Nephron progenitor cell (in vitro differentiated cells): ENCODE measurements at regions not wholly inside any gene's neighbourhood (a gene's known extent, or its start where the extent isn't known, plus 50 kb on each side); places are given as distances from the start of the nearest gene placed in this dataset.
"Not testable (repeated sequence)": the region's sequence is repeated elsewhere in the genome, so short reads cannot be mapped to it uniquely, and the experiment has no call there.

Source experiments
- DNase-seq: peaks from one replicate; pipeline ENCODE4 v3.0.0; 2021
- H3K27ac Mint-ChIP-seq: 2 replicates; pipeline ENCODE4 v1.8.0; 2021; ENCODE audit warnings: mild to moderate bottlenecking, moderate library complexity, mixed read lengths
- H3K27me3 Mint-ChIP-seq: 2 replicates; pipeline ENCODE4 v1.8.0; 2021; ENCODE audit warnings: mild to moderate bottlenecking, low read depth, mixed read lengths; ENCODE audit not compliant: poor library complexity
- H3K36me3 Mint-ChIP-seq: 2 replicates; pipeline ENCODE4 v1.8.0; 2021; ENCODE audit warnings: low read depth, mixed read lengths
- H3K4me1 Mint-ChIP-seq: 2 replicates; pipeline ENCODE4 v1.8.0; 2021; ENCODE audit warnings: mixed read lengths
- H3K4me3 Mint-ChIP-seq: 2 replicates; pipeline ENCODE4 v1.8.0; 2021; ENCODE audit warnings: mild to moderate bottlenecking, moderate library complexity, mixed read lengths
- H3K9me3 Mint-ChIP-seq: 2 replicates; pipeline ENCODE4 v1.8.0; 2021; ENCODE audit warnings: mild to moderate bottlenecking, moderate library complexity, mixed read lengths
- CTCF ChIP-seq: fragments of 200-600 bp; sonication (generic); IDR thresholded peaks from 2 replicates; pipeline ENCODE4 v1.5.0; 2021; ENCODE audit warnings: antibody characterized with exemption

GRCh38 chr6:135710042-135710441 is 141.5 kb upstream of the PDE7B start:
- TF ChIP-seq CTCF, result no peak
- Mint-ChIP-seq H3K4me3 (no peak overlapping the region), H3K4me1 (no peaks in the 10 kb centered on the region), H3K27me3 (peaks cover 6% of the 10 kb centered on the region), H3K36me3 (no peaks in the 10 kb centered on the region), H3K9me3 (no peaks in the 10 kb centered on the region), H3K27ac (no peak overlapping the region)
- DNase-seq, result no peak

GRCh38 chr6:135722190-135722589 is 129.3 kb upstream of the PDE7B start:
- H3K9me3 Mint-ChIP-seq, result peaks cover 63% of the 10 kb centered on the region
- no peaks in the 10 kb centered on the region for H3K36me3 Mint-ChIP-seq
- TF ChIP-seq CTCF, result no peak
- no peaks in the 10 kb centered on the region for H3K4me1 Mint-ChIP-seq
- H3K27ac Mint-ChIP-seq, result no peak overlapping the region
- DNase-seq, result no peak
- no peak overlapping the region for H3K4me3 Mint-ChIP-seq
- no peaks in the 10 kb centered on the region for H3K27me3 Mint-ChIP-seq

- H3K36me3 Mint-ChIP-seq, result no peaks in the 10 kb centered on the region
- H3K27me3 Mint-ChIP-seq, result no peaks in the 10 kb centered on the region
- H3K4me1 Mint-ChIP-seq, result no peaks in the 10 kb centered on the region
- no peak overlapping the region for H3K27ac Mint-ChIP-seq
- DNase-seq, result no peak
- no peak overlapping the region for H3K4me3 Mint-ChIP-seq
- TF ChIP-seq CTCF, result no peak
- H3K9me3 Mint-ChIP-seq, result peaks cover 65% of the 10 kb centered on the region
These were observed 128.8 kb upstream of the PDE7B start for GRCh38 chr6:135722679-135723078.

- Mint-ChIP-seq H3K4me1 (no peaks in the 10 kb centered on the region), H3K27ac (no peak overlapping the region), H3K27me3 (peaks cover 6% of the 10 kb centered on the region), H3K36me3 (no peaks in the 10 kb centered on the region), H3K9me3 (peaks cover 38% of the 10 kb centered on the region), H3K4me3 (no peak overlapping the region)
- TF ChIP-seq CTCF, result no peak
- no peak for DNase-seq
These were observed 122.9 kb upstream of the PDE7B start for GRCh38 chr6:135728589-135728988.

GRCh38 chr6:135731116-135731515 is 120.4 kb upstream of the PDE7B start:
- no peak overlapping the region for H3K4me3 Mint-ChIP-seq
- H3K4me1 Mint-ChIP-seq, result no peaks in the 10 kb centered on the region
- no peak for TF ChIP-seq CTCF
- no peak for DNase-seq
- no peaks in the 10 kb centered on the region for H3K36me3 Mint-ChIP-seq
- H3K27ac Mint-ChIP-seq, result no peak overlapping the region
- H3K27me3 Mint-ChIP-seq, result peaks cover 10% of the 10 kb centered on the region
- H3K9me3 Mint-ChIP-seq, result peaks cover 15% of the 10 kb centered on the region

GRCh38 chr6:135736351-135736750 is 115.2 kb upstream of the PDE7B start:
- H3K27ac Mint-ChIP-seq, H3K36me3 Mint-ChIP-seq, H3K27me3 Mint-ChIP-seq, H3K4me3 Mint-ChIP-seq, H3K9me3 Mint-ChIP-seq, DNase-seq: not testable (repeated sequence)
- peaks cover 12% of the 10 kb centered on the region for H3K4me1 Mint-ChIP-seq
